ENCODE measurements at regions not wholly inside any gene's neighbourhood (a gene's known extent, or its start where the extent isn't known, plus 50 kb on each side); places are given as distances from the start of the nearest gene placed in this dataset.
A peak's percentile ranks its signal among the peaks of the same experiment; 100 is the strongest.

DNA sequence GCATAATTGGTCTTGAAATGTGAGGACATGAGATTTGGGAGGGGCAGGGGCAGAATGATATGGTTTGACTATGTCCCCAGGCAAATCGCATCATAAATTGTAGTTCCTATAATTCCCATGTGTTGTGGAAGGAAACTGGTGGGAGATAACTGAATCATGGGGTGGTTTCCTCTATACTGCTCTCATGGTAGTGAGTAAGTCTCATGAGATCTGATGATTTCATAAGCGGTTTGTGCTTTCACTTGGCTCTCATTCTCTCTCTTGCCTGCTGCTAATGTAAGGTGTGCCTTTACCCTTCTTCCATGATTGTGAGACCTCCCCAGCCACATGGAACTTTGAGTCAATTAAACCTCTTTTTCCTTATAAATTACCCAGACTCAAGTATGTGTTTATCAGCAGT, 2595.9 kb downstream of the PCDH7 start:
- DNase-seq: no peak

DNA sequence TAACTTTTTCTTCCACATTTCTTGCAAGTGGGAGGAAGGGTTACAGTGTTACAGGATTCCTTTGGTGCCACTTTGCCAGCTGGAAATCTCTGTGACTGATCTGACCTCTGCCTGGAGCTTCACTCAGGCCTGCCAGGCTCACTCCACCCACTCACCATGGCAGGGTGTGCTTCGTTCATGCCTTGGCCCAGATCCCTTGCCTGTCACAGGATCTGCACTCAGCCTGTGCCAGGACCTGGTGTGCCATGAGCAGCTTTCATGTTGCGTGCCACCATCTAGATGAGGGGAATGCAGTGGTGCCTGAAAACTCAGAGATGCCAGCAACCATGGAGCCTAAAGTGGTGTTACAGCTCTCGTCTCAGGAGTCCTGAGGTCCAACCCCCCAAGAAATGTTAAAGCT, 2596.4 kb downstream of the PCDH7 start:
- DNase-seq: no peak

DNA sequence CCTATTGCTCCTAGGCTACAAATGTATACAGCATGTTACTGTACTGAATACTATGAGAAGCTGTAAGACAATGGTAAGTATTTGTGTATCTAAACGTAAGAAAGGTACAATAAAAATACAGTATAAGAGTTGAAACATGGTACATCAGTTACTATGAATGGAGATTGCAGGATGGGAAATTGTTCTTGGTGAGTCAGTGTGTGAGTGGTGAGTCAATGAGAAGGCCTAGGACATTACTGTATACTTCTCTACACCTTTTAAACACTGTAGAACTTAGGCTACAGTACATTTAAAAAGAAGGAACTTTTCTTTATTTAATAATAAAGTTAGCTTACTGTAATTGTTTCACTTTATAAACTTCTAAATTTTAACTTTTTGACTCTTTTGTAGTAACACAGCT, 2603.2 kb downstream of the PCDH7 start:
- DNase-seq: no peak

DNA sequence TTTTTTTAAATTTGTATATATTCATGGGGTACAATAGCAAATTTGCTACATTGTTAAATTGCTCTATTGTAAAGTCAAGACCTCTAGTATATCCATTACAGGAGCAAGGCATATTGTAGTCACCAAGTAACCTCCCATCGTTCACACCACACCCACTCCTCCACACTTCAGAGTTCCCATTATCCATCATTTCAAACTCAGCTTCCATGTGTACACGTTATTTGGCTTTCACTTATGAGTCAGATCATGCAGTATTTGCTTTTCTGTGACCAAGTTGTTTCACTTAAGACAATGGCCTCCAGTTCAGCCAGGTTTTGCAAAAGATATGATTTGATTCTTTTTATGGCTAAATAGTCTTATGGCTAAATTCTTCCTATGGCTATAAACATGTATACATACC, 2614.2 kb downstream of the PCDH7 start:
- no peak for DNase-seq

DNA sequence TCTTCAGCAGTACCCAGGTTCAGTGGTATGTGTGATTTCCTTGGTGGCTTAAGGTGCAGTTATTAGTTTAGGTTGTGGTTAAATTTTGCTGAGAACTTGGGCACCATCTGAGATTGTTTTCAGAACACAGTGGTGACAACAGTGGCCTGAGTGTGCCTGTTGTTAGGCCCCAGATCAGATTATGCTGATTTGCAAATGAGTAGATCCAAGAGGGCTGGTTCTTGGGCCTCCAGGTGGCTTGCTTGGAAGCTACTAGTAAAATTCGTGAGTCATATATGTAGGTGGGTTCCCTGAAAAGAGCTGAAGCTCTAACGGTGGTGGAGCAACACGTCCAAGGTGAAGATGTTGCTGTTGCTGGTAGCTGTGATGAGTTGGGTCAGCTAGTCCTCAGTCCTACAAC, 2619.6 kb downstream of the PCDH7 start:
- no peak for DNase-seq

DNA sequence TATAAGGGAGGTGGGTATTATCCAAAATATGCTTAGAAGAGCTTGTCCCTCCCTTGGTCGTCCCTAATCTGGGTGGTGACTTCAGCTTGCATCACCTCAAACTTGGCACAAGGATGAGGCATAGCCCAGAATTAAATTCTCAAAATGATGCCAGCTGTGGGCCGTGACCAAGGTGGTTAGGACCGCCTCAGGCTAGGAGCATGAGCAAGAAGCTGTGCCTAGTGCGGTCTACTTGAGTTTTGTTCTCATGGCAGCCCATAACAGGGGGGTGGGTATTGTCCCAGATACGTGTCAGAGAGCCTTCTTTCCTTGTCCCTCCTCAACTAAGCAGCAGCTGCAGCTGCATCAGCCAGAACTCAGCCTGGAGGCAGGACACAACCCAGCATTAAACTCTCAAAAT, 2620.0 kb downstream of the PCDH7 start:
- no peak for DNase-seq

DNA sequence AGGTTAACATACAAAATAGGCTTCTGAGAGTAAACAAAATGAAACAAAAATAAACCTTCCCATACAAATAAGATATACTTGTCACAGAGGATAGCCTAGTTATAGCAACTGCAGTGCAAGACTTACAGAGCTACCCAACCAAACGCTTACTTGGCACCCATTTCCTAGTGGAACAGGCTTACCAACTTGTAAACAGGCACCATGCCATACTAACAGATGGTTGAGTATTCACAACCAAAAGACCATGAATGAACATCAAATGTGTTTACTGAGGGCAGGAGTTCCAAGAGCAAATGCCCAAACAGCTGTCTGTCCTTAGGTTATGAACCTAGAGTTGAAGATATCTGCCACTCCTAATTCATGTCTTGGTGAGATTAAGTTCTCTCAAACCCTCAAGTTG, 2629.2 kb downstream of the PCDH7 start:
- DNase-seq: no peak

DNA sequence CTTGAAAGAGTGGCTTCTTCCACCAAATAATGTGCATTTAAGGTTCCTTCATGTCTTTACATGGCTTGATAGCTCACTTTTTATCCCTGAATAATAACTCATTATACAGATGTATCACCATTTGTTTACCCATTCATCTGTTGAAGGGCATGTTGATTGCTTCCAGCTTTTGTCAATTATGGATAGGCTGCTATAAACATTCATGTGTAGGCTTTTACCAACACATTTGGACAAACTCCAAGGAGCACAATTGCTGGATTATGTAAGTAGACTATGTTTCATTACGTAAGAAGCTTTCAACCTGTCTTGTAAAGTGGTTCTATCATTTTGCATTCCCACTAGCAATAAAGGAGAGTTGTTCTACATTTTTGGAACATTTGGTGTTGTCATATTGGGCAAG, 2637.0 kb downstream of the PCDH7 start:
- DNase-seq: no peak

DNA sequence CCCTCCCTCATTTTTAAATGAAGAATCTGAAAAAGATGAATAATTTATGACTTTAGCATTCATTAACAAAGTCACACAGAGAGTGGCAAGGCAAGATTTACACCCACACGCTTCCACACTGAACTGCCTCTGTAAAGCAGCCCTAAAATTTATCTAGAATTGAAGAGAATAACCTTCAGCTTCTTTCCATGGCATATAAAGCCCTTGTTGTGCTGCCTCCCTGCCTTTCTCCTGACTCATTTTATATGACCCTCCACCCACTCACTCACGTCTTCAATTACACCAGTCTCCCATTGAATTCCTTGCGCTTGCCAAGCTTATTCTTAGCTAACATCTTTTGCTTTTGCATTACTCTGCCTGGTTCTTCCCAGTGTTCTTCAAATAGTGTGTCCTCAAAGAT, 2649.3 kb downstream of the PCDH7 start:
- no peak for DNase-seq

DNA sequence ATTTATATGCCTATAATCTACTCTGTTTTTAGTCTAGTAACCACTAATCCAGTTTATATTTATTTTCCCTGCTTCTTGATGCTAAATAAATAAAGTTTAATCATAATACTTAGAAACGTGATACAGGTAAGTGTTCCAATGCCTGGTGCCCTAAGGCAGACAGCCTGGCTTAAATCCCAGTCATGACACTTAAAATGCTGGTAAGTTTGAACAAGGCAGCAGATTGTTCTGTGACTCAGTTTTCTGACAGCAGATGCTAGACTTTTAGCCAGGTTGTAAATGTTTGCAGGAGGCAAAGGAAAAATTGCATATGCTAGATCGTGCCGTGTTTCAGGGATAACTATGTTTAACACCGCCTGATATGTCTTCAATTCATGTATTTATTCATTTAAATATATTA, 2661.6 kb downstream of the PCDH7 start:
- no peak for DNase-seq

DNA sequence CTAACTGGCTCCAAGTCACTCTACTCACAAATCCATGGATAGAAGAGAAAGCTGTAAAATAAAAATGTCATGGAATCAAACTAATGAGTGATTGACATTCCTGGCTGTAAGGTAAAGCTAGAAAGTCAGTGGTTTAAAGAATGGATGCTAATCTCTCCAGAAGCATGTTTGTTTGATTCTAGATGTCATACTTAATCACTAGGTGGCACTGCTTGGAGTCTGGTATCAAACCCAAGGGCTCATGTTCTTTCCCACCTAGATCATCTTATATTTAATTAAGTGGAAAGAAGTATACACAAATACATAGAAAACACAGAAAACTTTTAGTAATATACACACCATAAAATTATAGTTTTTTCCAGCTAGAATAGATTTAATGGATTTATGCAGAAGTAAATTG, 2666.6 kb downstream of the PCDH7 start:
- no peak for DNase-seq

DNA sequence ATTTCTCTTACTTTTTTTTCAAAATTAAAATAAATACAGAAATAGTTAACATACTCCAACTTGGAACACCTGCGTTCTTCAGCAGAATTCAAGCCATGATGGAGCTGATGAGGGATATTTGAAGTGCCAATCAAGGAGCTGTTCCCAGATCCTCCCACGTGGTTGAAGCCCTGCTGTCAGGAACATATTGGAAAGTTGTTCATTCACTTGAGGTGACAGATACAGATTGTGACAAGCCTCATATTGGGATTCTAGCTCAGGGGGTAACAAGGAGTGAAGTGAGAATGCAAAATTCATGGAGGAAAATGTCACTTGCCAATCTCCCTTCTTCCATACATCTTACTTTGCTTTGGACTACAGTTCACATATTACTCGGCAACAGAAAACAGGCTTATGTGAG, 2670.8 kb downstream of the PCDH7 start:
- DNase-seq: no peak

DNA sequence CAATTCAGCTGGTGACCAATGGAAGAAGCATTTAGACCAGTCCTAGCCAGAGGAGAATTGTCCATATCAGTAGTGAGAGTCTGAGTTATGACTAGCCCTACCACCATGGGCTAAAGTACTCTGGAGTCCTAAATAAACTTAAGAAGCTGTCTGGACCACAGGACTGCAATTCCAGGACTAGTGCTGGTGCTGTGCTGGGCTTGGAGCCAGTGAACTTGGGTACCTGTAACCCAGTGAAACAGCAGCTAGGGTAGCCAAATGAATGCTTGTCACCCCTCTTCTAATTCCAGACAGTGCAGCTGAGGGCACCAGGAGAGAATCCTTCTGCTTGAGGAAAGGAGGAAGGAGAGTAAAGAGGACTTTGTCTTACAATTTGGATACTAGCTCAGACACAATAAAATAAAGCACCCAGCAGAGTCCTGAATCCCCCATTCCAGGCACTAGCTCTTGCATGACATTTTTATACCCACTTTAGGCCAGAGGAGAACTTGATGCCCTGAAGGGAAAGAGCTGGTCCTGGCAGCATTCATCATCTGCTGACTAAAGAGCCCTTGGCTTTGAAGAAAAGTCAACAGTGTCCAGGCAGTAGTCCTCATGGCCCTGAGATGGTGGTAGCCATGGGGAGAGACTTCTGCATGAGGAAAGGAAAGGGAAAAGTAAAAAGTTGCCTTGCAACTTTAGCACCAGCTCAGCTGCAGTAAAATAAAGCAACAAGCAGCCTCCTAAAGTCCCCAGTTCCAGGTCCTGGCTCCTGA, 2675.7 kb downstream of the PCDH7 start:
- no peak for DNase-seq

DNA sequence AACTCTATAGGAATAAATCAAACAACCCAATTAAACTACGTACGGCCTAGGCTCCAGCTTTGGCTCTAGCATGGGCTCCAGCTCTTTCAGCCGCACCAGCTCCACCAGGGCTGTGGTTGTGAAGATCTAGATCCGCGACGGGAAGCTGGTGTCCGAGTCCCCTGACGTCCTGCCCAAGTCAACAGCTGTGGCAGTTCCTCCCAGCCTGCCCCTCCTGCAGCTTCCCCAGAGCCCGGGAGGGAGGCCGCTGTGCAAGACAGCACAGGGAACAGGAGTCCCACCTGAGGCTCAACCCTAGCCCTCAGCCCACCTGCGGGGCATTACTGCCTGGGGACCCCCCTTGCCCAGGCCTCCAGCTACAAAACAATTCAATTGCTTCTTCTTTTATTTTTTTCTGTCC, 2680.3 kb downstream of the PCDH7 start:
- no peak for DNase-seq

DNA sequence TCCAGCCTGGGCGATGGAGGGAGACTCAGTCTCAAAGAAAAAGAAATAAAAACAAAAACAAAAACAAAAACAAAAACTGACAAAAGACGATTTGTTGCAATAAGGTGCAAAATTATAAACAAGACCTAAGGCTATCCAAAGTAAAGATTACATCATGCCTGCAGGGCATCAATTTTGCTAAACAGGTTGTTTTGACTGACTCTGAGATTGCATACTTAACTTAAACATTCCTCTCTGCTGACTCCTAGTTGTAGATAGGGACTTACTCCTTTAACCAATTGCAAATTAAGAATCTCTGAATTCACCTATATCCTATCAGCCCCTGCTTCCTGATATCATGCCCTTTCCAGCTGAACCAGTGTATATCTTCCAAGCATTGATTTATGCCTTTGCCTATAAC, 2687.3 kb downstream of the PCDH7 start:
- no peak for DNase-seq

DNA sequence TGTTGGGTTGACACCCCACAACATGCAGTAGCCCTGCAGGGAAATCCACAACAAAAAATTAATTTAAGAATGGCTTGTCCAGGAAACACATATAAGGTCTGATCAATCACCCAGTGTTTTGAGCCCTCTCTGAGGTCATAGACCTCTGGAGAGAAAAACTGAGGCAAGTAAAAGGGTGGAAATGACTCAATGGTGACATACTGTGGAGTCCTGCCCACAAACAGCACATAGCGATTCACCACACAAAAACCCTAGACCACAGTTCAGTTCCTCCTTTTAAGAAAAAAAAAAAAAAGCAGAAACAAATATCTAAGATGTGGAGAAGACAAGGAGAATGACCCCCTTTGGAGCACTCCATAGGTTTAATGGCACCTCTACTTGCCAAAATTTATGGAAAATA, 2691.0 kb downstream of the PCDH7 start:
- DNase-seq: peak; percentile 9

DNA sequence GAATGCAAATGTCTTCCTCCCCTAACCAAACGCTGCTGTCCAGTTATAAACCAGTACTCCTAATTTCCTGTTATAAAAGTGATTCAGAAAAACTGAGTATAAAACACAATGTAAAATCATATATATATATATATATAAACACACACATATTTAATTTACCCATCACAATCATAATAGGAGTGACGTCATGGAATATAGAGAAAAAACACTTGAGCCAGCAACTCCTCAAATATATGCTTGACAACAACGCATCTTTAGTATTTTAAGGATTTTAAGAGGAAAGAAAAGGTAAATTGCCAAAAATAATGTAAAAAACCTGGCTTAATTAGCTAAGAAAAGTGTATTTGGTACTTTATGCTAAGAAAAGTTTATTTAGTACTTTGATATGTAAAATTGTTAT, 2701.7 kb downstream of the PCDH7 start:
- no peak for DNase-seq

DNA sequence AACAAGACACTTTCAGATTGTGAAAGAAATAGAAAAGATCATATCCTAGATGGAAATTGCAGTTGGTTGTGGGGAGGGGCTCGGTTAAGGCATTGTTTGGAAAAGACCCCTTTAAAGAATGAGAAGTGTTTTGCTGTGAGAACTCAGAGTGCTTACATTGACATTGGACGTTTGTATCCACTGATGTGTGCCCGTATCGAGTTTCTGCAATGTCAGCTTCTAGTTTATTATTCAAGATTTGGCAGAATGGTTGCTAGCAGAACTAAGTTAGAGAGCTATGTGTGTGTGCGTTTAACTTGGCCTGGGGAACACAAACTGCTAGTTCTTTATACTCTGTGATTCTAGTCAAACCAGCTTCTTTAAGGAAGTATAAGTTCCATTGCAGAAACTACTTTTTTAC, 2702.5 kb downstream of the PCDH7 start:
- DNase-seq: no peak

DNA sequence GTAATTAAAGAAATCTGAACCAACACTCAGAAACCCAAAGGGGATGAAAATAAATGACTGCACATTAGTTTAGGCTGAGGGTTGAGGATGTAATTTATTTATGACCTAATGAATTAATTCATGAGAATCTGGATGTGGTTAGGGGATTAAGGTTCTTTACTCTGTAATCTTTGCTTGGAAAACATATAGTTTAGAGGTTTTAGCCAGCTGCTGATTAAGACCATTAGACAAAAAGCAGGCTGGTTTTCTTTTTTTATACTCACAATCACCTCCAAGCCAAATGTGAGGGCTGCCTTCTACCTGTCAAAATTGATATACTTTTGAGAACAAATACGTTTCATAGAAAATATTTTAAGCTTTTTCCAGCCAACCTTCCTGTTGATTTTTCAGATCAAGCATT, 2705.8 kb downstream of the PCDH7 start:
- DNase-seq: no peak

DNA sequence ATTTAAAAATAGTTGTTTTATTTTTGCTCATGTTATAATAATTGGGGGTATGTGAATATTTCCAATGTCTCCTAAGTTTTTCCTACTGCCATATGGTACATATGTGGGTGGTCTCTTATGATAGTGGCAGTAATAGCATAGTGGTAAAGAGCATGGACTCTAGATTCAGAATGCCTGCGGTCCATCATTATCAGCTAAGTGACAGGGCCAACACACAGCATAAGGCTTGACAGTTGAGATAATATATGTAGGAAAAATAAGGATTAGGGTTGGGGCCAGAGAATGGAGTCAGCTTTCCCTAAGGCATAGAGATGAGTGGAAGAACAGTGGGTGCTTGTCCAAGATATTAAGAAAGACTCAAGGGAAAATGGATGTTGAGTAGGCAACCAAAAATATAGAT, 2707.5 kb downstream of the PCDH7 start:
- DNase-seq: no peak

DNA sequence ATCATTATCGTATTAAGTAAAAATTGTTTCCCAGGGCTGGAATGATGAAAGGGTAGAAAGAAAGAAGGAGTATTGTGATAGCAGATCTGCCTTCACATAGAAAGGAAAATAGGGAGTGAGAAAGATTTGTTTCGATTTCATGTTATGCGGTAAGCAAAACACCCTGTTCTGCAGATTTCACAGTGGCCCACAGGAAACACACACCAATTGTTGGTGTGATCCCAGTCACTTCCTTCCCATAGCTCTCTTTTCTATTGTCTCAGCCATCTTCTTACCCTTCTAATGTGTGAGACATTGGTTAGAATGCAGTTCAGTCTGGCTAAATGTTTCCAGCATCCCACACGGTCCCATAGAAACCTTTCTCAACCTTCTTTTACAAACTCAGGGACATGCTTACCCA, 2709.8 kb downstream of the PCDH7 start:
- DNase-seq: no peak

DNA sequence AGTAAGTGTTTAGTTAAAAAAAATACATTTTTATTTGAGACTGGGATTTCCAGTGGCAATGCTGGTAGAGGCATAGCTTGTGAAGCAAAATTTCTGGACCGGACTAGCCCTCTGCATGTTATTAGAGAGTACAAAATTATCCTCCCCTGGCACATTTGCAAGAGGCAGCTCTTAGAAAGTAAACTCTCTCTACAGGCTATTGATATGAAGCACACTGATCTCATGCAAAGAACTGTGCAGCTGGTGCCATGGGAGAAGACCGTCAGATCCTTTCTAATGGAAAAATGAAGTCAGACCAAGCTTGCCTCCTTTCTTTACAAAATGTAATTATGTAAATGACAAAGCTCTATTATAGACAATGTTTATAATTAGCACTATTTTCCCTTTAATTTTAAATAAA, 2717.2 kb downstream of the PCDH7 start:
- no peak for DNase-seq

DNA sequence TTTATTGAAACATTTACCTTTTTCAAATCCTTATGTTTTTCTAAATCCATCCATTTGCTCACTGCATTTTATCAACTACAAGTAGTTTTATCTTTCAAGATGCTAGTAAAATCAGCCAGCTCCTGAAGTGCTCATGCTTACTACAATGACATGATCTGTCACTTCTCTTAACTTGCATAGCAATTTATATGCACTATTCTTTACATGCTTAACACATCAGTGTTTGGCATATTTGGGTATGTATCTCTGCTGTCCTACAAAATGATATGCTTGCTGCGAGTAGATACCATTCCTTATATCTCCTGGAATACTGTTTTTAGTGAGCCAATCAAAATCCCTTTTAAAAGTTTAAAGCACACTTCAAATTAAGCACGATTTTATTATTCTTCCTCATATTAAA, 2726.8 kb downstream of the PCDH7 start:
- no peak for DNase-seq

DNA sequence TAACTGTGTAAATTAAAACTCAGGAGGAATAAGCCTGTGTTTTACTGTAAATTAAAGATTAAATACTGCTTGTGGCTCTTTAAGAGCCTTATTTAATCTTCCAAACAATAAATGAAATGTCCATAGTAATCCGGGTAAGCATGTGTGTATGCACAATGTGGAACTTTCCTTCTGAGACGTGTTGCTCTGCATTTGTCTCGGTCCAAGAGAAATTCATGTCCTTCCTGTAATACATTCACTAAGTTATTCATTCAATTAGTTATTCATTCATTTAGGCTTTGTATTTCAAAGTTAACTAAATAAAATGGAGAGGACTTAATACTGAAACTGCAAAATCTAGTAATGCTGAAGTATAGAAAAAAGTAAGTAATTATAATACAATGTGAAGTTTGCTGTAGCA, 2728.8 kb downstream of the PCDH7 start:
- no peak for DNase-seq

DNA sequence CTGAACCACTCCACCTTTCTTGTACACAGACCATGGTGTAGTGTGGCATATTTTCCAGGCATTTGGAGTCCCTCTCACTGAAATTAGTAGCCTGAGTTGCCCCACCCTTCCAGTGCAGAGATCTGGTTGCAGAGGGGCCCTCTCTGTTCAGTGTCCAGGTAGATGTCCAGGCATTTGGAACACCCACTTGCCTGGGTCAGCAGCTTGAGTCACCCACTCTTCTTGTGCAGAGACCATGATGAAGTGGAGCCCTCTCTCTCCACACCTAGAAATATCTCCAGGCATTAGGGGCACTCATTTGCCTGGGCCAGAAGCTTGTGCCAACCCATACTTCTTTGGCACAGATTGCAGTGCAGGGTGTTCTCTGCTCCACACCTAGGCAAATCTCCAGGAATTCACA, 2733.3 kb downstream of the PCDH7 start:
- DNase-seq: no peak

DNA sequence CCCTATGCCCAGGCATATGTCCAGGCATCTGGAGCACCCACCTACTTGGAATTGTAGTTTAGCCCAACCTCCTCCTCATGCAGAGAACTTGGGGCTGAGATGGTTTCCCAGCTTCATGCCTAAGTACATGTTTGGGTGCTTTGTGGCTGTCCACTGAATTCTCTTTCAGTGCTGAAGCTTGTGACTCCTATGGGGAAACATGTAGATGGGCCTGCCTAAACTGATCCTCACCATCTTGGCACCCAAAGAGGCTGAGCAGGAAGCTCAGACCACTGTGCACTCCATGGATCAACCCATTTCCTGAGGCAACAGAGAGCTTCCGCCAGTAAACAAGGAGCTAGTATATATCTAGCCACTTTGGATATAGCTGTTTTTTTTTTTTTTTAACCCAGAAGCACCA, 2733.7 kb downstream of the PCDH7 start:
- no peak for DNase-seq

All from activated CD4-positive, alpha-beta T cell treated with anti-CD3 and anti-CD28 coated beads, Interleukin-2, Interleukin-6, amounts not matched to agents 100 ng/mL and 50 ng/mL, durations not matched to agents 16 hours and 8 hours (primary cell).